GM21367 (cell line): ENCODE measurements at regions not wholly inside any gene's neighbourhood (a gene's known extent, or its start where the extent isn't known, plus 50 kb on each side); places are given as distances from the start of the nearest gene placed in this dataset.
"Not testable (repeated sequence)": the region's sequence is repeated elsewhere in the genome, so short reads cannot be mapped to it uniquely, and the experiment has no call there.

Source experiments
- ATAC-seq: cut with Tn5 transposase; IDR thresholded peaks from one replicate; pipeline ENCODE4 v1.9.1; 2021; ENCODE audit not compliant: unreplicated experiment

- ATAC-seq, result no peak
Measured at GRCh38 chr7:34382166-34382893, 275.7 kb upstream of the NPSR1 start.

- ATAC-seq, result no peak
Measured at GRCh38 chr7:34385384-34385783, 272.6 kb upstream of the NPSR1 start.

- no peak for ATAC-seq
Measured at GRCh38 chr7:34389332-34390078, 268.5 kb upstream of the NPSR1 start.

GRCh38 chr7:34390103-34390502, 267.9 kb upstream of the NPSR1 start:
- ATAC-seq, result no peak

- no peak for ATAC-seq
Measured at GRCh38 chr7:34392972-34393371, 265.0 kb upstream of the NPSR1 start.

GRCh38 chr7:34396437-34397064, 261.5 kb upstream of the NPSR1 start:
- ATAC-seq, result no peak

- ATAC-seq, result no peak
Measured at GRCh38 chr7:34401776-34402175, 256.2 kb upstream of the NPSR1 start.

- no peak for ATAC-seq
Measured at GRCh38 chr7:34406848-34407530, 251.0 kb upstream of the NPSR1 start.

GRCh38 chr7:34407586-34407985, 250.4 kb upstream of the NPSR1 start:
- no peak for ATAC-seq

GRCh38 chr7:34417781-34418180, 240.2 kb upstream of the NPSR1 start:
- no peak for ATAC-seq

GRCh38 chr7:34421526-34421925, 236.5 kb upstream of the NPSR1 start:
- ATAC-seq, result no peak

GRCh38 chr7:34425194-34425593, 232.8 kb upstream of the NPSR1 start:
- ATAC-seq, result no peak

- no peak for ATAC-seq
Measured at GRCh38 chr7:34425631-34426384, 232.2 kb upstream of the NPSR1 start.

GRCh38 chr7:34430456-34430855, 227.6 kb upstream of the NPSR1 start:
- ATAC-seq, result no peak

GRCh38 chr7:34438436-34438835, 219.6 kb upstream of the NPSR1 start:
- ATAC-seq, result no peak

GRCh38 chr7:34445653-34446052, 212.4 kb upstream of the NPSR1 start:
- ATAC-seq, result no peak

- not testable (repeated sequence) for ATAC-seq
Measured at GRCh38 chr7:34448531-34448930, 209.5 kb upstream of the NPSR1 start.

- ATAC-seq, result no peak
Measured at GRCh38 chr7:34449765-34450164, 208.3 kb upstream of the NPSR1 start.

GRCh38 chr7:34451183-34451582, 206.8 kb upstream of the NPSR1 start:
- ATAC-seq, result no peak

GRCh38 chr7:34451923-34452322, 206.1 kb upstream of the NPSR1 start:
- ATAC-seq, result no peak

- no peak for ATAC-seq
Measured at GRCh38 chr7:34452363-34452762, 205.7 kb upstream of the NPSR1 start.
